GM12878 (cell line): ENCODE measurements at regions not wholly inside any gene's neighbourhood (a gene's known extent, or its start where the extent isn't known, plus 50 kb on each side); places are given as distances from the start of the nearest gene placed in this dataset.

Source experiments
- ATAC-seq: fragments of 200-7000 bp; cut with Tn5 transposase; 3 replicates; pipeline ENCODE4 v1.9.1; 2020; ENCODE audit warnings: mild to moderate bottlenecking, moderate library complexity
- BruUV-seq: library from RNA; stranded (reverse); fragments of 400-500 nt; replicated peaks from 2 replicates; lab custom pipeline; 2021; lab: Mats Ljungman, UMichigan
- CTCF ChIA-PET: fragments of 300-600 bp; sonication (Branson Sonifier 250); formaldehyde crosslinking; extraction: SDS; loops from one replicate; lab custom pipeline; 2021; ENCODE audit warnings: inconsistent platforms; lab: Yijun Ruan, JAX
- POLR2A ChIA-PET: fragments of 350-600 bp; formaldehyde crosslinking; extraction: SDS; loops from one replicate; lab custom pipeline; 2021; ENCODE audit warnings: inconsistent platforms; lab: Charles Lee
- RAD21 ChIA-PET: fragments of 300-600 bp; sonication (Branson Sonifier 250); formaldehyde crosslinking; loops from one replicate; lab custom pipeline; 2023; ENCODE audit warnings: antibody characterized with exemption; ENCODE audit not compliant: unreplicated experiment; lab: Charles Lee
- SMC1A ChIA-PET: fragments of 300-600 bp; sonication (Branson Sonifier 250); formaldehyde crosslinking; loops from one replicate; lab custom pipeline; 2023; ENCODE audit not compliant: unreplicated experiment, uncharacterized antibody; lab: Charles Lee
- DNase-seq: peaks from one replicate; pipeline ENCODE4 v3.0.0-alpha.2; 2011; ENCODE audit warnings: low read depth, low spot score
- FAIRE-seq: peaks from 3 replicates; lab custom pipeline; 2011; peaks lifted over from hg19 to GRCh38; lab: Jason Lieb, UNC
- H2AFZ ChIP-seq: 2 replicates; pipeline ENCODE4 v1.6.0; 2011; ENCODE audit warnings: low read depth, low read length, control low read depth; ENCODE audit not compliant: control insufficient read depth
- H3K27ac ChIP-seq: 2 replicates; pipeline ENCODE4 v1.5.1; 2011; ENCODE audit warnings: control low read depth; ENCODE audit not compliant: control insufficient read depth, insufficient read depth
- H3K27me3 ChIP-seq, 2 experiments: replicated peaks in 1 of 2; 2 replicates each; pipeline versions ENCODE4 v1.6.0 to v1.6.1; 2011; ENCODE audit warnings: low read length in 1 of 2; ENCODE audit not compliant: control insufficient read depth in 2 of 2, insufficient read depth in 2 of 2
- H3K36me3 ChIP-seq, 2 experiments: 2 replicates each; pipeline ENCODE4 v1.5.1; 2011; ENCODE audit warnings: low read length in 1 of 2; ENCODE audit not compliant: control insufficient read depth in 2 of 2, insufficient read depth in 2 of 2
- H3K4me1 ChIP-seq: 2 replicates; pipeline ENCODE4 v1.6.1; 2011; ENCODE audit warnings: mild to moderate bottlenecking, low read length, moderate library complexity, mixed read lengths; ENCODE audit not compliant: control insufficient read depth, insufficient read depth
- H3K4me2 ChIP-seq: 2 replicates; pipeline ENCODE4 v1.6.0; 2011; ENCODE audit warnings: control low read depth; ENCODE audit not compliant: control insufficient read depth, insufficient read depth
- H3K4me3 ChIP-seq: fragments of 200-600 bp; sonication (generic); 2 replicates; pipeline ENCODE4 v1.5.1; 2016
- H3K79me2 ChIP-seq: 2 replicates; pipeline ENCODE4 v1.6.0; 2011; ENCODE audit warnings: low read length; ENCODE audit not compliant: control insufficient read depth, insufficient read depth
- H3K9ac ChIP-seq: 2 replicates; pipeline ENCODE4 v1.8.0; 2011; ENCODE audit warnings: low read length, control low read depth, mixed read lengths; ENCODE audit not compliant: control insufficient read depth, insufficient read depth
- H3K9me3 ChIP-seq: replicated peaks from 3 replicates; pipeline ENCODE4 v1.5.1; 2011; ENCODE audit warnings: mild to moderate bottlenecking, low read length; ENCODE audit not compliant: control insufficient read depth, insufficient read depth
- H4K20me1 ChIP-seq: 2 replicates; pipeline ENCODE4 v1.6.0; 2011; ENCODE audit not compliant: control insufficient read depth, insufficient read depth
- CBFB ChIP-seq: IDR thresholded peaks from 2 replicates; pipeline ENCODE4 v1.6.1; 2016; ENCODE audit warnings: antibody characterized with exemption, low read depth
- CBX5 ChIP-seq: sonication (generic); IDR thresholded peaks from 2 replicates; pipeline ENCODE4 v1.6.1; 2016; ENCODE audit warnings: low read depth, moderate library complexity, mild to moderate bottlenecking, inconsistent platforms
- EGR1 ChIP-seq, 2 experiments: IDR thresholded peaks; 1 replicate in 1 of 2; 2 replicates in 1 of 2; pipeline ENCODE4 v1.6.1; 2011 to 2012; ENCODE audit warnings: low read depth in 2 of 2, low read length in 2 of 2, borderline replicate concordance in 1 of 2, mild to moderate bottlenecking in 1 of 2, moderate library complexity in 1 of 2
- EP300 ChIP-seq, 2 experiments: fragments of 150-350 bp in 1 of 2; IDR thresholded peaks; 2 replicates each; pipeline ENCODE4 v1.6.1; 2011 to 2012; ENCODE audit warnings: low read depth in 2 of 2, low read length in 2 of 2, borderline replicate concordance in 1 of 2, improper control_type of control experiment in 1 of 2, inconsistent platforms in 1 of 2; ENCODE audit not compliant: control insufficient read depth in 1 of 2
- FOS ChIP-seq: IDR thresholded peaks from 3 replicates; pipeline ENCODE4 v1.6.1; 2011; ENCODE audit warnings: borderline replicate concordance; ENCODE audit not compliant: insufficient read length; ENCODE audit errors: extremely low read depth
- FOXK2 ChIP-seq: fragments of 450-650 bp; IDR thresholded peaks from 2 replicates; pipeline ENCODE4 v1.6.1; 2017; ENCODE audit warnings: mild to moderate bottlenecking, moderate library complexity
- FOXM1 ChIP-seq: IDR thresholded peaks from 2 replicates; pipeline ENCODE4 v1.6.1; 2012; ENCODE audit warnings: low read depth, mild to moderate bottlenecking, inconsistent platforms, low read length, moderate library complexity
- GATAD2B ChIP-seq: fragments of 450-650 bp; conservative IDR thresholded peaks from 2 replicates; pipeline ENCODE4 v1.6.1; 2017; ENCODE audit warnings: low read depth, mild to moderate bottlenecking, moderate library complexity
- HDAC6 ChIP-seq: fragments of 200-600 bp; sonication (generic); IDR thresholded peaks from one replicate; pipeline ENCODE4 v1.8.0; 2017; ENCODE audit warnings: antibody characterized with exemption; ENCODE audit not compliant: unreplicated experiment
- MEF2B ChIP-seq: fragments of 450-650 bp; IDR thresholded peaks from 2 replicates; pipeline ENCODE4 v1.6.1; 2018; ENCODE audit warnings: mild to moderate bottlenecking, moderate library complexity; ENCODE audit not compliant: partially characterized antibody, poor library complexity, severe bottlenecking
- MYB ChIP-seq: fragments of 150-350 bp; IDR thresholded peaks from 2 replicates; pipeline ENCODE4 v1.6.1; 2014; ENCODE audit warnings: mild to moderate bottlenecking, low read depth, low read length, borderline replicate concordance
- RCOR1 ChIP-seq: conservative IDR thresholded peaks from 2 replicates; pipeline ENCODE4 v1.6.1; 2012; ENCODE audit warnings: low read depth, low read length, improper control_type of control experiment
- ZBTB4 ChIP-seq: fragments of 450-650 bp; formaldehyde crosslinking; IDR thresholded peaks from 2 replicates; pipeline ENCODE4 v1.4.0; 2022; ENCODE audit warnings: mild to moderate bottlenecking, moderate library complexity
- ZNF274 ChIP-seq: IDR thresholded peaks from one replicate; pipeline ENCODE4 v1.8.0; 2011; ENCODE audit not compliant: insufficient read length, insufficient read depth
- in situ Hi-C: fragments of 300-500 bp; cut with MboI; formaldehyde crosslinking; loops from 9 replicates; pipeline ENCODE4 v1.14.3; 2018; ENCODE audit warnings: mixed read lengths
- intact Hi-C: fragments of 100-400 bp; cut with micrococcal nuclease; formaldehyde crosslinking; loops from one replicate; pipeline ENCODE4 v1.14.2; 2022; ENCODE audit not compliant: unreplicated experiment
- TF ChIP-seq, protein P1 (sequence below): fragments of 150-350 bp; IDR thresholded peaks from 2 replicates; pipeline ENCODE4 v1.6.1; 2014; ENCODE audit warnings: mild to moderate bottlenecking, low read depth, low read length
- TF ChIP-seq, protein P2 (sequence below): fragments of 450-650 bp; IDR thresholded peaks from 2 replicates; pipeline ENCODE4 v1.6.1; 2016; ENCODE audit warnings: mild to moderate bottlenecking
- TF ChIP-seq, protein P3 (sequence below): fragments of 450-650 bp; IDR thresholded peaks from 2 replicates; pipeline ENCODE4 v1.6.1; 2017; ENCODE audit warnings: borderline replicate concordance

GRCh38 chr13:50396001-50396400 lies 380.8 kb downstream of the KCNRG start:
- H3K4me1 ChIP-seq: no peaks in the 10 kb centered on the region
- H3K9ac ChIP-seq: no peak overlapping the region
- in situ Hi-C loops (no loop called here), intact Hi-C loops (no loop called here)
- DNase-seq: no peak
- no peak overlapping the region for H3K4me3 ChIP-seq
- POLR2A ChIA-PET: no interaction called here
- no peak overlapping the region for H2AFZ ChIP-seq
- no peaks in the 10 kb centered on the region for H3K36me3 ChIP-seq
- no peak for ATAC-seq
- no TSS peak for BruUV-seq
- no peak overlapping the region for H3K27ac ChIP-seq
- peaks cover 2% of the 10 kb centered on the region in 2 experiments; a peak in 1 of 4 replicates for H3K27me3 ChIP-seq
- CTCF ChIA-PET: no interaction called here
- FAIRE-seq: no peak
- H3K9me3 ChIP-seq: no peaks in the 10 kb centered on the region; the same call in 2 of the 3 replicates
- RAD21 ChIA-PET: no interaction called here
- H4K20me1 ChIP-seq: no peaks in the 10 kb centered on the region
- H3K4me2 ChIP-seq: no peak overlapping the region
- H3K79me2 ChIP-seq: no peaks in the 10 kb centered on the region
- TF ChIP-seq ZBTB4 (CRISPR knock-in tag) (no peak), FOS (no peak), EP300 (IDR thresholded peaks at IDR 0.05; ENCODE audit: borderline replicate concordance in 1 of 2, control insufficient read depth in 1 of 2, low read depth in 2 of 2, low read length in 2 of 2) (no peak), RCOR1 (no peak), MYB (no peak), EGR1 (IDR thresholded peaks at IDR 0.05; ENCODE audit: borderline replicate concordance in 1 of 2, low read depth in 2 of 2, low read length in 2 of 2) (no peak), HDAC6 (no peak), ZNF274 (no peak), GATAD2B (no peak), FOXK2 (no peak), MEF2B (no peak), CBFB (no peak), CBX5 (no peak), FOXM1 (no peak)
- TF ChIP-seq, protein P1, sequence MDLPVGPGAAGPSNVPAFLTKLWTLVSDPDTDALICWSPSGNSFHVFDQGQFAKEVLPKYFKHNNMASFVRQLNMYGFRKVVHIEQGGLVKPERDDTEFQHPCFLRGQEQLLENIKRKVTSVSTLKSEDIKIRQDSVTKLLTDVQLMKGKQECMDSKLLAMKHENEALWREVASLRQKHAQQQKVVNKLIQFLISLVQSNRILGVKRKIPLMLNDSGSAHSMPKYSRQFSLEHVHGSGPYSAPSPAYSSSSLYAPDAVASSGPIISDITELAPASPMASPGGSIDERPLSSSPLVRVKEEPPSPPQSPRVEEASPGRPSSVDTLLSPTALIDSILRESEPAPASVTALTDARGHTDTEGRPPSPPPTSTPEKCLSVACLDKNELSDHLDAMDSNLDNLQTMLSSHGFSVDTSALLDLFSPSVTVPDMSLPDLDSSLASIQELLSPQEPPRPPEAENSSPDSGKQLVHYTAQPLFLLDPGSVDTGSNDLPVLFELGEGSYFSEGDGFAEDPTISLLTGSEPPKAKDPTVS: no peak
- TF ChIP-seq, protein P2, sequence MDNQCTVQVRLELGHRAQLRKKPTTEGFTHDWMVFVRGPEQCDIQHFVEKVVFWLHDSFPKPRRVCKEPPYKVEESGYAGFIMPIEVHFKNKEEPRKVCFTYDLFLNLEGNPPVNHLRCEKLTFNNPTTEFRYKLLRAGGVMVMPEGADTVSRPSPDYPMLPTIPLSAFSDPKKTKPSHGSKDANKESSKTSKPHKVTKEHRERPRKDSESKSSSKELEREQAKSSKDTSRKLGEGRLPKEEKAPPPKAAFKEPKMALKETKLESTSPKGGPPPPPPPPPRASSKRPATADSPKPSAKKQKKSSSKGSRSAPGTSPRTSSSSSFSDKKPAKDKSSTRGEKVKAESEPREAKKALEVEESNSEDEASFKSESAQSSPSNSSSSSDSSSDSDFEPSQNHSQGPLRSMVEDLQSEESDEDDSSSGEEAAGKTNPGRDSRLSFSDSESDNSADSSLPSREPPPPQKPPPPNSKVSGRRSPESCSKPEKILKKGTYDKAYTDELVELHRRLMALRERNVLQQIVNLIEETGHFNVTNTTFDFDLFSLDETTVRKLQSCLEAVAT: no peak
- TF ChIP-seq, protein P3, sequence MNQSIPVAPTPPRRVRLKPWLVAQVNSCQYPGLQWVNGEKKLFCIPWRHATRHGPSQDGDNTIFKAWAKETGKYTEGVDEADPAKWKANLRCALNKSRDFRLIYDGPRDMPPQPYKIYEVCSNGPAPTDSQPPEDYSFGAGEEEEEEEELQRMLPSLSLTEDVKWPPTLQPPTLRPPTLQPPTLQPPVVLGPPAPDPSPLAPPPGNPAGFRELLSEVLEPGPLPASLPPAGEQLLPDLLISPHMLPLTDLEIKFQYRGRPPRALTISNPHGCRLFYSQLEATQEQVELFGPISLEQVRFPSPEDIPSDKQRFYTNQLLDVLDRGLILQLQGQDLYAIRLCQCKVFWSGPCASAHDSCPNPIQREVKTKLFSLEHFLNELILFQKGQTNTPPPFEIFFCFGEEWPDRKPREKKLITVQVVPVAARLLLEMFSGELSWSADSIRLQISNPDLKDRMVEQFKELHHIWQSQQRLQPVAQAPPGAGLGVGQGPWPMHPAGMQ: no peak
- SMC1A ChIA-PET: interaction anchor here (0.6 kb wide), 1 partner anchor 42 kb away, joined by 3 read pairs; no protein-coding TSS in a partner anchor
